Prostate gland (tissue), 1 donor: ENCODE measurements at regions not wholly inside any gene's neighbourhood (a gene's known extent, or its start where the extent isn't known, plus 50 kb on each side); places are given as distances from the start of the nearest gene placed in this dataset.

Experiments used
- POLR2A ChIP-seq: fragments of 450-650 bp; IDR thresholded peaks from one replicate; pipeline ENCODE4 v1.6.1; 2016; ENCODE audit warnings: antibody characterized with exemption, mild to moderate bottlenecking
- POLR2AphosphoS5 ChIP-seq: sonication (generic); formaldehyde crosslinking; IDR thresholded peaks from one replicate; pipeline ENCODE4 v1.6.1; 2017; ENCODE audit warnings: antibody characterized with exemption

DNA sequence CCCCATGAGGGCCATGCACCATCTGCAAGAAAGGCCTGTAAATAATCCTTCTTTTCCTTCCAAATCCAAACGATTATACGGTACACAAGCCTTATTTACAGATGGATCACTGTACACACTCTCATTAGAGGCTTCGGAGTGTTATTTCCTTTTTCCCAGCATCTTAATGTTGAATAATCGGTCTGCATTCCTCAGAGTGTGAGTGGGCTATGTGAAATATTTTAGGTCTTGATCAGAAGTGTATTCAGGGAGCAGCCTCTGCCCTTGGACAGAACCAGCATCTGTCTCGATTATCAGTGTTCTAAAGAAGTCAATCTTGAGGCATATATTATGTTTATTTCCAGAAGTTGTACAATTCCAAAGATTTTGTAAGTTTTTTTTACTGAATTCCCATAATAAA lies 340.6 kb downstream of the SEC23A start:
- TF ChIP-seq POLR2AphosphoS5, result no peak
- TF ChIP-seq POLR2A, result no peak
